GM19324 (cell line): ENCODE measurements at regions not wholly inside any gene's neighbourhood (a gene's known extent, or its start where the extent isn't known, plus 50 kb on each side); places are given as distances from the start of the nearest gene placed in this dataset.

Experiments used
- ATAC-seq: cut with Tn5 transposase; IDR thresholded peaks from one replicate; pipeline ENCODE4 v1.9.1; 2021; ENCODE audit warnings: mild to moderate bottlenecking, moderate library complexity; ENCODE audit not compliant: unreplicated experiment, low FRiP score

- no peak for ATAC-seq
These were observed 203.8 kb upstream of the CD96 start for GRCh38 chr3:111338059-111338698.

- no peak for ATAC-seq
These were observed 203.0 kb upstream of the CD96 start for GRCh38 chr3:111339017-111339416.

GRCh38 chr3:111351334-111351733 is 190.7 kb upstream of the CD96 start:
- no peak for ATAC-seq

GRCh38 chr3:111352585-111352984 is 189.4 kb upstream of the CD96 start:
- no peak for ATAC-seq

GRCh38 chr3:111359261-111360030 is 182.6 kb upstream of the CD96 start:
- no peak for ATAC-seq

- ATAC-seq, result no peak
These were observed 179.5 kb upstream of the CD96 start for GRCh38 chr3:111362381-111363009.

GRCh38 chr3:111366515-111366914 is 175.5 kb upstream of the CD96 start:
- ATAC-seq, result no peak

GRCh38 chr3:111368056-111368455 is 173.9 kb upstream of the CD96 start:
- ATAC-seq, result no peak

- no peak for ATAC-seq
These were observed 172.0 kb upstream of the CD96 start for GRCh38 chr3:111369958-111370357.

GRCh38 chr3:111373239-111373638 is 168.8 kb upstream of the CD96 start:
- no peak for ATAC-seq

GRCh38 chr3:111373861-111374260 is 168.1 kb upstream of the CD96 start:
- ATAC-seq, result no peak

GRCh38 chr3:111385971-111386495 is 156.0 kb upstream of the CD96 start:
- no peak for ATAC-seq

- ATAC-seq, result no peak
These were observed 149.1 kb upstream of the CD96 start for GRCh38 chr3:111392894-111393398.

- no peak for ATAC-seq
These were observed 129.3 kb upstream of the CD96 start for GRCh38 chr3:111412656-111413055.

- no peak for ATAC-seq
These were observed 127.5 kb upstream of the CD96 start for GRCh38 chr3:111414531-111414930.

- no peak for ATAC-seq
These were observed 127.0 kb upstream of the CD96 start for GRCh38 chr3:111415018-111415417.

GRCh38 chr3:111418391-111418790 is 123.6 kb upstream of the CD96 start:
- no peak for ATAC-seq

GRCh38 chr3:111428301-111428700 is 113.7 kb upstream of the CD96 start:
- ATAC-seq, result no peak

GRCh38 chr3:111434941-111435622 is 106.9 kb upstream of the CD96 start:
- no peak for ATAC-seq

GRCh38 chr3:111438283-111438682 is 103.7 kb upstream of the CD96 start:
- ATAC-seq, result no peak

GRCh38 chr3:111454551-111454950 is 87.4 kb upstream of the CD96 start:
- no peak for ATAC-seq
